Stomach (tissue), 8 donors: ENCODE measurements at regions not wholly inside any gene's neighbourhood (a gene's known extent, or its start where the extent isn't known, plus 50 kb on each side); places are given as distances from the start of the nearest gene placed in this dataset.

Source experiments
- DNase-seq, 2 donors: peaks; one replicate each; pipeline versions ENCODE4 v3.0.0 to v3.0.0-alpha.2; 2013 to 2019
- H3K27ac ChIP-seq, 5 donors: fragments of 200-600 bp in 4 of 5; sonication (generic) in 4 of 5; one replicate each; pipeline ENCODE4 v1.5.1; 2013 to 2019; ENCODE audit warnings: mild to moderate bottlenecking in 1 of 5, moderate library complexity in 1 of 5
- H3K27me3 ChIP-seq, 3 donors: fragments of 200-600 bp; sonication (generic); one replicate each; pipeline ENCODE4 v1.5.1; 2017 to 2019; ENCODE audit warnings: mixed run types in 1 of 3
- H3K36me3 ChIP-seq, 4 donors: fragments of 200-600 bp; sonication (generic); 1 replicate in 3 of 4; 2 replicates in 1 of 4; pipeline ENCODE4 v1.5.1; 2016 to 2019
- H3K4me1 ChIP-seq, 4 donors: fragments of 200-600 bp; sonication (generic); one replicate each; pipeline ENCODE4 v1.5.1; 2016 to 2019
- H3K4me3 ChIP-seq, 4 donors: fragments of 200-600 bp; sonication (generic) in 3 of 4; one replicate each; pipeline ENCODE4 v1.5.1; 2016 to 2019; ENCODE audit warnings: mild to moderate bottlenecking in 1 of 4
- H3K9me3 ChIP-seq, 4 donors: fragments of 200-600 bp; sonication (generic); one replicate each; pipeline ENCODE4 v1.5.1; 2016 to 2019
- EP300 ChIP-seq: sonication (generic); formaldehyde crosslinking; IDR thresholded peaks from one replicate; pipeline ENCODE4 v1.6.1; 2017; ENCODE audit warnings: antibody characterized with exemption
- POLR2A ChIP-seq, 4 donors: fragments of 450-650 bp; IDR thresholded peaks; one replicate each; pipeline ENCODE4 v1.6.1; 2016; ENCODE audit warnings: antibody characterized with exemption in 4 of 4, control low read depth in 2 of 4, mild to moderate bottlenecking in 1 of 4, moderate library complexity in 1 of 4
- POLR2AphosphoS5 ChIP-seq, 3 donors: sonication (generic); formaldehyde crosslinking; IDR thresholded peaks; one replicate each; pipeline ENCODE4 v1.6.1; 2016; ENCODE audit warnings: antibody characterized with exemption in 3 of 3
- WGBS, 5 donors: extraction: QIAGEN DNeasy Blood & Tissue Kit in 3 of 5; methylation state at CpG; one replicate each; pipeline versions ENCODE4 v1.1.5 to v1.1.7; 2013 to 2018; 5-methylcytosine and 5-hydroxymethylcytosine counted together
- intact Hi-C: fragments of 100-400 bp; cut with DNase I; formaldehyde crosslinking; loops from one replicate; pipeline ENCODE4 v1.15.1; 2023; ENCODE audit warnings: low total_unique reads
- TF ChIP-seq, protein P1 (sequence below), 7 experiments: fragments of 450-650 bp in 4 of 7; fragments of 200-600 bp in 3 of 7; sonication (generic) in 3 of 7; IDR thresholded peaks; one replicate each; pipeline ENCODE4 v1.5.1; 2016 to 2019; ENCODE audit warnings: antibody characterized with exemption in 7 of 7, control low read depth in 2 of 7, mild to moderate bottlenecking in 1 of 7
- donor health status: healthy with polysubstance abuse.
- donor health status: Bipolar disorder and iron deficiency.
- donor health status: healthy.

DNA sequence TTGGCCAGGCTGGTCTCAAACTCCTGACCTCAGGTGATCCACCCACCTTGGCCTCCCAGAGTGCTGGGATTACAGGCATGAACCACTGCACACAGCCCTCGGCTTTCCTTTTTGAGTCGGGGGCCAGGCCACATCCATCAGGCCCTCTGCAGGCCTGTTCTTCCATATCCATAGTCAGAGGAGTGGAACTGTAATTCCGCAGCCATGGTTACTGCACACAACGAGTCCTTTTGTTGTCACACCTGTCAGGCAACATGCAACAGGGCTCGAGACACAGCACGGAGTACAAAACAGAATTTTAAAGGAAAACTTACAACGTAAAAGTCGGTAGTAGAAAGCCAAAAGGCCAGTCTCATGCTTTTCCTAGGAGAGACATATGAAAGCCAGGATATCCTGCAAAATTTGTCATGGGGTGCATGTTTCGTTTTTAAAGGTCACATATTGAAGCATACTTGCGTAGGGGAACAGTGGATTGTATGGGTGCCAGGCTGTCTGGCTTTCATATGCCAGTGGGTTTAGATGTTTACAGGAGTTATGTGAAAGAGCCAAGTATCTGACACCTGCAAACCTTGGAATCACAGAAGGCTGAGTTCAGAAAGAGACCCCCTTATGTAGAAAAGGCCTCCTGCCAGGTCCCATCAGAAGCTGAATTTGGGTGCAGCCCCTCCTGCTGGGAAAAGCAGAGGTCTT is 63.2 kb upstream of the LPP start:
- peaks cover 0 to 13% (median under 1%) of the 10 kb centered on the region in 4 donors for H3K4me1 ChIP-seq
- WGBS, 5 donors = 74 to 85% (median 77%) methylated on average over 10 of the region's 10 CpGs
- peak overlapping the region in 1 of 5 donors; percentile 34 for H3K27ac ChIP-seq
- TF ChIP-seq POLR2A (IDR thresholded peaks at IDR 0.05) = no peak
- no peak for TF ChIP-seq EP300
- TF ChIP-seq, protein P1, sequence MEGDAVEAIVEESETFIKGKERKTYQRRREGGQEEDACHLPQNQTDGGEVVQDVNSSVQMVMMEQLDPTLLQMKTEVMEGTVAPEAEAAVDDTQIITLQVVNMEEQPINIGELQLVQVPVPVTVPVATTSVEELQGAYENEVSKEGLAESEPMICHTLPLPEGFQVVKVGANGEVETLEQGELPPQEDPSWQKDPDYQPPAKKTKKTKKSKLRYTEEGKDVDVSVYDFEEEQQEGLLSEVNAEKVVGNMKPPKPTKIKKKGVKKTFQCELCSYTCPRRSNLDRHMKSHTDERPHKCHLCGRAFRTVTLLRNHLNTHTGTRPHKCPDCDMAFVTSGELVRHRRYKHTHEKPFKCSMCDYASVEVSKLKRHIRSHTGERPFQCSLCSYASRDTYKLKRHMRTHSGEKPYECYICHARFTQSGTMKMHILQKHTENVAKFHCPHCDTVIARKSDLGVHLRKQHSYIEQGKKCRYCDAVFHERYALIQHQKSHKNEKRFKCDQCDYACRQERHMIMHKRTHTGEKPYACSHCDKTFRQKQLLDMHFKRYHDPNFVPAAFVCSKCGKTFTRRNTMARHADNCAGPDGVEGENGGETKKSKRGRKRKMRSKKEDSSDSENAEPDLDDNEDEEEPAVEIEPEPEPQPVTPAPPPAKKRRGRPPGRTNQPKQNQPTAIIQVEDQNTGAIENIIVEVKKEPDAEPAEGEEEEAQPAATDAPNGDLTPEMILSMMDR (IDR thresholded peaks at IDR 0.05) = no peak
- no peak for TF ChIP-seq POLR2AphosphoS5 (IDR thresholded peaks at IDR 0.05)
- peak in 1 of 2 donors; percentile 58 for DNase-seq
- no peak overlapping the region for H3K4me3 ChIP-seq
- intact Hi-C loops = no loop called here
- no peaks in the 10 kb centered on the region for H3K9me3 ChIP-seq
- no peaks in the 10 kb centered on the region for H3K36me3 ChIP-seq
- H3K27me3 ChIP-seq = no peaks in the 10 kb centered on the region

DNA sequence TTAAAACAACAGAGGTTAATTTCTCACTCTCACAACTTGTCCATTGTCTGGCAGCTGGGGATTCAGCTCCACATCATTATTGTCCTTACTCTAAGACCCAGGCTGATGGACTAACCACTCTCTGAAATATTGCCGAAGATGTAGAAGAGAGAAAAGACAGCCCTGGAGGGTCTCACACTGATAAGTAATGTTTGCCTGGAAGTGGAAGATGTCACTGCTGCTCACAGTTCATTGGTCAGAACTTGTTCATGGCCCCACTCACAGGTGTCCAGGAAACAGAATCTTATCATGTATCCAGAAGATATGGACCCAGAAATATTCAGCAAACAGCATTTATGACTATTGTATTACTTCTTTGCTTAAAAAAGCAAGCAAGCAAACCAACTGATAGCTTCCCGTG is 62.2 kb upstream of the LPP start:
- no peak overlapping the region for H3K4me3 ChIP-seq

DNA sequence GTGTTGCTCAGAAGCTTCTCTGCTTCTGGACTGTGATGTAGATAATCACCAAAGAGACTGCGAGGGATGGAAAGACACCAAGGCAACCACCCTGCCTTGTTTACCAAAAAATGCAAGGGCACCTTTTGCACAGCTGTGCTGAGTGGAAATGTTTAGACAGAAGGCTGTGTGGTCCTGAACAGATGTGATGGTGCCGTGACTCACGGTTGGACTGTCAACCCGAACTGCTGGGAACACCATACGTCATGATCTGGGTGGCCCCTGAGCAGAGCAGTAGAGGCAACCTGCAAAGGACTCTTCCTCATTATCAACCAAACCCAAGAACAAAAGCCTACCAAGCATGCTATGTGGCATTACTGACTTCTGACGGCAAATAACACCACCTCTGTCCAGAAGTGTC is 61.3 kb upstream of the LPP start:
- whole genome bisulfite sequencing, 5 donors = 52 to 82% (median 67%) methylated on average over 6 of the region's 6 CpGs
- peak in 1 of 2 donors; percentile 35 for DNase-seq

More for the DNA sequence above, 62.2 kb upstream of the LPP start:
- Histone ChIP-seq H3K27ac (no peak overlapping the region), H3K36me3 (no peaks in the 10 kb centered on the region), H3K27me3 (no peaks in the 10 kb centered on the region), H3K9me3 (no peaks in the 10 kb centered on the region), H3K4me1 (peaks cover 0 to 13% (median 0%) of the 10 kb centered on the region in 4 donors)
- intact Hi-C loops = no loop called here
- no peak for TF ChIP-seq POLR2A (IDR thresholded peaks at IDR 0.05)
- TF ChIP-seq EP300 = no peak
- TF ChIP-seq, protein P1 (IDR thresholded peaks at IDR 0.05) = no peak
- no peak for TF ChIP-seq POLR2AphosphoS5 (IDR thresholded peaks at IDR 0.05)
- no peak for DNase-seq
- 64 to 82% (median 75%) methylated on average over 2 of the region's 2 CpGs for WGBS, 5 donors

GRCh38 chr3:188095431-188095830 is 58.5 kb upstream of the LPP start:
- H3K4me3 ChIP-seq = no peak overlapping the region
- no peak for TF ChIP-seq POLR2A (IDR thresholded peaks at IDR 0.05)
- 70 to 87% (median 82%) methylated on average over 2 of the region's 2 CpGs for WGBS, 5 donors
- no peak overlapping the region for H3K27ac ChIP-seq
- H3K4me1 ChIP-seq = peaks cover 0 to 13% (median 0%) of the 10 kb centered on the region in 4 donors
- intact Hi-C loops = no loop called here
- H3K9me3 ChIP-seq = peaks cover 0 to 2% (median 1%) of the 10 kb centered on the region in 4 donors
- H3K27me3 ChIP-seq = no peaks in the 10 kb centered on the region
- DNase-seq = no peak
- H3K36me3 ChIP-seq = no peaks in the 10 kb centered on the region

More for the DNA sequence above, 61.3 kb upstream of the LPP start:
- H3K27me3 ChIP-seq = no peaks in the 10 kb centered on the region
- no peaks in the 10 kb centered on the region for H3K36me3 ChIP-seq
- H3K4me3 ChIP-seq = no peak overlapping the region
- no peak for TF ChIP-seq POLR2A (IDR thresholded peaks at IDR 0.05)
- TF ChIP-seq, protein P1 (IDR thresholded peaks at IDR 0.05) = no peak
- TF ChIP-seq EP300 = no peak
- TF ChIP-seq POLR2AphosphoS5 (IDR thresholded peaks at IDR 0.05) = peak in 1 of 3 donors; percentile 48
- H3K27ac ChIP-seq = no peak overlapping the region
- no peaks in the 10 kb centered on the region for H3K9me3 ChIP-seq
- intact Hi-C loops = no loop called here
- H3K4me1 ChIP-seq = peaks cover 0 to 13% (median 0%) of the 10 kb centered on the region in 4 donors

DNA sequence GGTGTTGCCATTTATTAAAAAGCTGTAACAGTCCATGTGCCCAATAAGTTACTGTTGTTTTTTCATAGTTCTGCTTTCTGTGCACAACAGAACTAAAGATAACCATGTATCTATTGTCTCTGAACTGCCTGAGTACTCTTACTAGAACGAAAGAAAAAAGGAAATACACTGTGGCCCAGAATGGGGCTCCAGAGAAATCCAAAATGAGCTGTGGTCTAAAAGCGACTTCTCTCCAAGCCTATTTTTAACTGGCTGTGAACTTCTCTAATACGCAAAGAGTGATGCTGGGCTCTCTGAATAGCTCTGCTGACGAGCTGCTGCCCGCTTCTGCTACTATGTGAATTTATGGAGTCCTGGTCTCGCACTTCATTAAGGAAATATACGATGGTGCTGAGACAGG is 56.2 kb upstream of the LPP start:
- H3K4me1 ChIP-seq = no peaks in the 10 kb centered on the region
- no peaks in the 10 kb centered on the region for H3K36me3 ChIP-seq
- TF ChIP-seq EP300 = no peak
- TF ChIP-seq POLR2A (IDR thresholded peaks at IDR 0.05) = no peak
- TF ChIP-seq, protein P1 (IDR thresholded peaks at IDR 0.05) = no peak
- no peak for TF ChIP-seq POLR2AphosphoS5 (IDR thresholded peaks at IDR 0.05)
- peak in 1 of 2 donors; percentile 17 for DNase-seq
- H3K4me3 ChIP-seq = no peak overlapping the region
- no peaks in the 10 kb centered on the region for H3K27me3 ChIP-seq
- H3K27ac ChIP-seq = no peak overlapping the region
- 83 to 90% (median 89%) methylated on average over 7 of the region's 7 CpGs for WGBS, 5 donors
- H3K9me3 ChIP-seq = peaks cover 0 to 10% (median 8%) of the 10 kb centered on the region in 4 donors
- intact Hi-C loops = no loop called here
